GM11168 (cell line): ENCODE measurements at regions not wholly inside any gene's neighbourhood (a gene's known extent, or its start where the extent isn't known, plus 50 kb on each side); places are given as distances from the start of the nearest gene placed in this dataset.
"Not testable (repeated sequence)": the region's sequence is repeated elsewhere in the genome, so short reads cannot be mapped to it uniquely, and the experiment has no call there.

Experiments
- in situ Hi-C: fragments of 300-500 bp; cut with MboI; formaldehyde crosslinking; loops from one replicate; pipeline ENCODE4 v1.12.0; 2022; ENCODE audit warnings: low sequenced_read_pairs; ENCODE audit not compliant: unreplicated experiment

- in situ Hi-C loops, result no loop called here
Measured at GRCh38 chr3:25156626-25157025, 271.4 kb upstream of the RARB start.

- in situ Hi-C loops, result no loop called here
Measured at GRCh38 chr3:25165306-25165705, 262.8 kb upstream of the RARB start.

GRCh38 chr3:25166016-25166415 is 262.0 kb upstream of the RARB start:
- in situ Hi-C loops, result no loop called here

DNA sequence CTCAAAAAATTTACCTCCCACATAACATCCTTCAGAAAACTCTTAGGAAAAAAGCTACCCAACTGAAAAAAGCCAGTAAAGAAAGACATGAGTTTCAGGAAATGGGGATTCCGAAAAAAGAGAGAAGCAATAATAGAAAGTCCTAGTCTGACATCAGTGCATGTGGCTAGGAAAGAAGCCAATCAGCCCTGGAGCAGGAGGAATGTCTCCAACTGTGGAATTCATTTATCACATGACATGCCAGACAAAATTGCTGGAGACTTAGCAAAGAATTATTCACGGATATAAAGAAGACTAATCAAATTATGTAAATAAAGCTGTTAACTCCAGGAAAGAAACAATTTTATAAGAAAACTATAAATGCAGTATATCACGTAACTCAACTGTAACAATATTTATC is 258.9 kb upstream of the RARB start:
- in situ Hi-C loops, result no loop called here

- in situ Hi-C loops, result no loop called here
Measured at GRCh38 chr3:25170021-25170420, 258.0 kb upstream of the RARB start.

DNA sequence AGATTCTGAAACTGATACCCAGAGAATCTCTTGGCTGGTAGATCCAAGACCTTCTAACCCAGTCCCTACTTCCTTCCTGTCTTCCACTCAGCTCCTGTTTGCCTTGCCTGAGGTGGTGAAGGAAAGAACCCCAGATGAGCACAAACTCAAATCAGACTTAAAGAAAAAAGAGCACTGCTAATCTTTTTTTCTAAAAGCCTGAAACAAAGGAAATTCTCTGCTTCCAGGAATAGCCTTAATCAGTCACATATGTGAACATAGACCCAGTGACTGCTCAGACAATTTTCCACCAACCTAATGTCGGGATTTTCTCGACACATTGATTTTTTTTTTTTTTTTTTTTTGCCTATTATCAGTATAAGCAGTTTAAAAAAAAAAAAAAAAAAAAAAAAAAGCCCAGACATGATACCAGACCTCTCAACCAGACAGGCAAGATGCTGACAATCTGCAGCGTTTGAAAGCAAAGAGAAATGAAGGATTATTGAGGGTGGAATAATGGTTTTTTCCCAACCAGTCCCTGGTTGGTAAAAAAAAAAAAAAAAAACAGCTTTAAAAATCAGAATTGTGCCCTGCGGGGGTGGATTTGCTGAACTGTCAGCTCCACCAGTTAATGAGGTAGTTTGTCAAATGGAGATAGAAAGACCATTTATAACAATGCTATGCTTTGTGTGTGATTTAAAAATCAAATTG is 256.8 kb upstream of the RARB start:
- in situ Hi-C loops, result no loop called here

DNA sequence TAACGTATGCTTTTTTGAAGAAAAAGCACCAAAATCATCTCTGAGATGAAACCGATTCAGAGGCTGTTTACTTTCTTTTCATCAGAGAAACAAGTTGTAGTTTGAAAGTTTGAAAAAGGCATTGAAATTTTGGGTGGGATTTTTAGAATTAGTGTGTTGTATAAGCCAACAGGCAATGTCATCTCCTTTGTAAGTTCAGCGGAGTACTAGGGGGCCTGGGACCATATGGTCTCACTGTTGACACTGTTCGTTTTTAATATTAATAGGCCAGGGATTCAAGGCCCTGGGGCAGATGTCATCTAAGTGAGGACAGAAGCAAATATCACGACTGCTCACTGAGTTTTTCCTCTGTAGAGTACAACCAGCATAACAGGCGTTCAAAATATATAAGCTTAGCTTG is 256.2 kb upstream of the RARB start:
- in situ Hi-C loops, result no loop called here

GRCh38 chr3:25173606-25174005 is 254.5 kb upstream of the RARB start:
- in situ Hi-C loops, result no loop called here

- in situ Hi-C loops, result no loop called here
Measured at GRCh38 chr3:25174251-25174650, 253.8 kb upstream of the RARB start.

DNA sequence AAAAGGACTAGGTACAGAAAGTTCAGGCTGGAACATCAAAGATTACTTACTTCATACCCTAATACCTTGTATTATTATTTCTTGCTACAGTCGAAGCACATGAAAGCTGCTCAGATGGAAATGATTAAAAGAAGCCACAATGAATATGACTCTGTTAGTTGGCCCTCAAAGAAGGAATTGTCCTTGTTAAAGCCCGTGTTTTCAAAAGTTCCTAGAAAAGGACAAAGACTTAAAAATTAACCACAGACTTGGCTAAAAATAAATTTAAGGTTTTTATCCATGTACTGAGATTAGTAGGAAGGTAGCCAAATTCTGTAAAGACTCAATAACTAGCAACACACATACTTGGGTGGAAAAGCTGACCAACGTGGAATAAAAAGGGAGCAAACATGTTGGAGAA is 251.0 kb upstream of the RARB start:
- in situ Hi-C loops, result no loop called here

GRCh38 chr3:25178672-25179071 is 249.4 kb upstream of the RARB start:
- in situ Hi-C loops, result no loop called here

DNA sequence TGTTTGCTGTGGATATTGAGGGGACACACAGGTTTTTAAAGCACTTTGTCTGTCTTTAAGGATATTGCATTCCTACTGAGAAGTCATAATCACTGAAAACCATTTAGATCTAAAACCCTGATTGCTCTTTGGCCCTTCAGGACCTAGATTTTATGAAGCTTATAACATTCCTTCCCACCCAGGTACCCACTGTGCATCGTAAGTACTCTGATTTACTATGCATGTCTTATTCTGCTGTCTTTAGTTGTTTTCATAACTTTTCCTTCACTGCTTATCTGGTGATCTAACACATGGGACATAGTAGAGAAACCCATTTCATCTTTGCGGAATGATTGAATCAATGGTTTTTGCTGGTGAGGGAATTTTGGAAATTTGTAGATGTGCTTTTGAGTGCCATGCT is 247.0 kb upstream of the RARB start:
- in situ Hi-C loops, result no loop called here

DNA sequence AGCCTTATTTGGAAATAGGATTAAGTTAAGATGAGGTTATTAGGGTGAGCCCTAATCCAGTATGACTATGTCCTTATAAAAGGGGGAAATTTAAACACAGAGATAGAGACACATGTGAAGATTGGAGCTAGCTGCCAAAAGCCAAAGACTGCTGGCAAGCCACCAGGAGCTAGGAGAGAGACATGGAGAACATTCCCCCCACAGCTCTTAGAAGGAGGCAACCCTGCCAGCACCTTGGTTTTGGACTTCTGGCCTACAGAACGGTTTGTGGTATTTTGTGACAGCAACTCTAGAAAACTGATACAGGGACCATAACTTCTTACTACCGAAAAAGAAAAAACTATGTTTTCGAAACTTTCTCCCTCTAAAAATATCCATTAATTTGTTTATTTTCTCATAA is 245.3 kb upstream of the RARB start:
- in situ Hi-C loops, result no loop called here

- in situ Hi-C loops, result no loop called here
Measured at GRCh38 chr3:25184641-25185250, 243.3 kb upstream of the RARB start.

DNA sequence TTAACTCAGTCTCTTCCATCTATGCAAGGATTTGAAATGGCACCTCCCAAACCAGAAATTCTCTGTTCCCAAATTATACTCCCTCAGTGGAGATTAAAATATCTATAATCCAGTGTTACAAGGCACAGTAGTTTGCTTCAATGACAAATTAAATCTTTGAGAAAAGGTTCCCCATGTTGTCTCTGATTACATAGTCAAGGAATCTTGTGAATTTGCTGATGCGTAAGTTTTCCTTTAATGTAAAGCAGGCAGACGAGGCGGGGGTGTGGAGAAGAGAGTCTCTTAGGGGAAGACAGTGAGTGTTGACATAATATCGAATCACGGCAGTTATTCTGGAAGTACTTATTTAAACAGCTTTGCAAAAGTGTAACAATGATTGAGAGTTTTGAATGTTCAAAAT is 236.4 kb upstream of the RARB start:
- in situ Hi-C loops, result no loop called here

GRCh38 chr3:25199567-25199966 is 228.5 kb upstream of the RARB start:
- in situ Hi-C loops, result not testable (repeated sequence)

GRCh38 chr3:25212736-25213135 is 215.3 kb upstream of the RARB start:
- in situ Hi-C loops, result no loop called here

- in situ Hi-C loops, result no loop called here
Measured at GRCh38 chr3:25214034-25214433, 214.0 kb upstream of the RARB start.

DNA sequence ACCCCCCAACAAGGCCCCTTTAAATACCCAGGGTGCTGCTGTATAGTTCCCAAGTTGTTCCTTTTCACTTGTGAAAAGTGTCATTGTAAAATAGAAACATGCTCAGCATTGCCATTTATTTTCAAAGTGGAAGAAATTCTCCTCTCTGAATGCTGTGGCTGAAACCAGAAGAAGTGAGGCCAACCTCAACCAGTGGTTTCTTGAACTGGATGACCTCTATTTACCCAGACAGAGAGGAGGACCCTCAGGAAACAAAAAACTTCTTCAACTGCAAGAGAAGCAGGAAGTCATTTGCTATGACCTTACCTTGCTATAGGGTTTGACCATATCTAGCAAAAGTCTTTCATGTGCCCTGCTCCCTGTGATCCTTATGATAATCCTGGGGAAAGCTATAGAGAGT is 209.7 kb upstream of the RARB start:
- in situ Hi-C loops, result no loop called here

DNA sequence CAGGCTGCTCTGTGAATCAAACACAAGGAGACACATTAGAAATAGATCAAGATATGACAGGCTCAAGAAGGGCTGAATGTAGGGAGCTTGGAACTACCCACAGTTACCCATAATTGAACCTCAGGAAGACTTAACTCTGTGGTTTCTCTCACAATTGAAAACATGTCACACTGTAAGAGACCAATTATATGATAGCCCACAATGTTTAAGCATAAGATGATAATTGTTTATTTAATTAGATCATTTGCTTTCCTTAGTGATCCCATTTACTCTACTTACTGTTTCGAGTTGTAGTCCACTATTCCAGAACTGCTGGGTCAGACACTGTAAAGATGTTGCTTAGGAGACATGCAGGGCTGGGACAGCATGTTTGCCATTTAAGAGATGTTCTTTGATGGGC is 201.3 kb upstream of the RARB start:
- in situ Hi-C loops, result no loop called here

DNA sequence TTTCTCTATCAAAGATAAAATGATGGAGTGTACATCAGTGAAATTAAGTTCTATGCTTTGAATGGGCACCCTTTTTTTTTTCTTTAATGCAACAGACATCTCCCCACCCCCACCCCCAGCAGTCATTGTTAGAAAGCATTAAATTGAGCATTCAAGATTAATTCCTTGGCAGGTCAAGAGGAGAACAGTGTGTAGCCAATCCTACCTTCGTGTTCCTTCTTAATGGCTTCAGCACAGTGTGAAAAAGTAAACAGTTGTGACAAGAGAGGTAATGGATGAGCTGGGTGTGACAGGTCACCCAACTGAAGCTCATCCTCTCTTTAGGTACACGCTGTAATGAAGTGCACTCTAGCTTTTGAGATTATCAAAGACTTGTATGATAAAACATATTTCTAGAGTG is 198.5 kb upstream of the RARB start:
- in situ Hi-C loops, result no loop called here

DNA sequence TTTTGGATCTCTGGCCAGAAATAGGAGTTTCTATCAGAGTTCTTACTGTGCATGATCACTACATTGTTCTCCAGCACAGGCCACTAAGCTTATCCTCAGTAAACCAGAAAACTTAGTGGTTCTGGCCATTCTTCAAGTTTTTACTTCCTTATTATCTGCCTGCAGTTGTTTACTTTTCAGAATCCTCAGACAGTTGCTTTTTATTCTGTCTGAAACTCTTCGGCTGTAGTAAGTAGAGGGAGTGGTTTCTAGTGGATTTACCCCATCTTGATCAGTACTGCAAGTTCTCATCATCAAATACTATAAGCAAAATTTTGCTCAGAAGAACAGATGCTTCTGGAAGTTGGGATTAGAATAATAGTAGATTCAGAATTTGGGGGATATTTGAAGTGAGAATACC is 193.0 kb upstream of the RARB start:
- in situ Hi-C loops, result no loop called here
